A673 (cell line): ENCODE measurements at regions not wholly inside any gene's neighbourhood (a gene's known extent, or its start where the extent isn't known, plus 50 kb on each side); places are given as distances from the start of the nearest gene placed in this dataset.

Experiments used
- CTCF ChIP-seq: fragments of 300-800, 200-600 bp; sonication (generic); conservative IDR thresholded peaks from 2 replicates; pipeline ENCODE4 v1.5.1; 2017; ENCODE audit warnings: low read depth, mild to moderate bottlenecking, antibody characterized with exemption, low read length, moderate library complexity, mixed read lengths
- EZH2 ChIP-seq: fragments of 200-600 bp; sonication (generic); IDR thresholded peaks from 2 replicates; pipeline ENCODE4 v1.6.1; 2017; ENCODE audit warnings: borderline replicate concordance, low read depth, mild to moderate bottlenecking, mixed read lengths, antibody characterized with exemption, low read length; ENCODE audit not compliant: poor library complexity, severe bottlenecking

- no peak for TF ChIP-seq CTCF
- no peak for TF ChIP-seq EZH2
These were observed 119.6 kb downstream of the QPCT start for GRCh38 chr2:37464067-37464466.
